ENCODE measurements at regions not wholly inside any gene's neighbourhood (a gene's known extent, or its start where the extent isn't known, plus 50 kb on each side); places are given as distances from the start of the nearest gene placed in this dataset.
A peak's percentile ranks its signal among the peaks of the same experiment; 100 is the strongest.

GRCh38 chr9:105023788-105024187, 95.8 kb upstream of the ABCA1 start:
- DNase-seq = no peak
- TF ChIP-seq, protein P1, sequence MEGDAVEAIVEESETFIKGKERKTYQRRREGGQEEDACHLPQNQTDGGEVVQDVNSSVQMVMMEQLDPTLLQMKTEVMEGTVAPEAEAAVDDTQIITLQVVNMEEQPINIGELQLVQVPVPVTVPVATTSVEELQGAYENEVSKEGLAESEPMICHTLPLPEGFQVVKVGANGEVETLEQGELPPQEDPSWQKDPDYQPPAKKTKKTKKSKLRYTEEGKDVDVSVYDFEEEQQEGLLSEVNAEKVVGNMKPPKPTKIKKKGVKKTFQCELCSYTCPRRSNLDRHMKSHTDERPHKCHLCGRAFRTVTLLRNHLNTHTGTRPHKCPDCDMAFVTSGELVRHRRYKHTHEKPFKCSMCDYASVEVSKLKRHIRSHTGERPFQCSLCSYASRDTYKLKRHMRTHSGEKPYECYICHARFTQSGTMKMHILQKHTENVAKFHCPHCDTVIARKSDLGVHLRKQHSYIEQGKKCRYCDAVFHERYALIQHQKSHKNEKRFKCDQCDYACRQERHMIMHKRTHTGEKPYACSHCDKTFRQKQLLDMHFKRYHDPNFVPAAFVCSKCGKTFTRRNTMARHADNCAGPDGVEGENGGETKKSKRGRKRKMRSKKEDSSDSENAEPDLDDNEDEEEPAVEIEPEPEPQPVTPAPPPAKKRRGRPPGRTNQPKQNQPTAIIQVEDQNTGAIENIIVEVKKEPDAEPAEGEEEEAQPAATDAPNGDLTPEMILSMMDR (IDR thresholded peaks at IDR 0.05) = no peak
- no peak for TF ChIP-seq POLR2A (IDR thresholded peaks at IDR 0.05)
- intact Hi-C loops (cut with DNase I) = no loop called here
- no peaks in the 10 kb centered on the region for H3K9me3 ChIP-seq
- no peaks in the 10 kb centered on the region for H3K36me3 ChIP-seq
- no peaks in the 10 kb centered on the region for H3K27me3 ChIP-seq
- WGBS, 2 donors = 81 to 94% methylated on average over 1 of the region's 1 CpG
- H3K4me3 ChIP-seq = no peak overlapping the region
- no peaks in the 10 kb centered on the region for H3K4me1 ChIP-seq
- H3K27ac ChIP-seq = no peak overlapping the region

DNA sequence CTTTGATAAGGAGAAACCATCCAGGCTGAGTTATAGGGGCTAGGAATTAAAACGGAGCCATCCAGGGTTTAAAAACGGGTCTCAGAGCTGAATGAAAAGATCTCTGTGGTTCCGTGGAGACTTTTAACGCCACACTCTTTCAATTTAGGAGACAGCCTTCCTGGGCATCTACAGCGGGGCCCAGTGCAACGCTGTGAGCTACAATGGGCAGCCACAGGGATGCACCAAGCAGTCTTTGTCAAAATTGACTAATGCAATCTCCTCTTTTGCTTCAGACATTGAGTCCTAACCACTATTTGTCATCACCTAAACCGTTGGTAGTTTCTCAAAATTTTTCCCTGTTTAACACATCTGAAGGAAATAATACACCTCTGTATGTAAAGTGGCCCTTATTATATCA, 96.6 kb upstream of the ABCA1 start:
- 67 to 79% methylated on average over 7 of the region's 7 CpGs for WGBS, 2 donors
- no peak for DNase-seq
- Histone ChIP-seq H3K27me3 (no peaks in the 10 kb centered on the region), H3K4me3 (no peak overlapping the region), H3K4me1 (peaks cover 0 to under 1% (median 0%) of the 10 kb centered on the region in 3 donors), H3K36me3 (no peaks in the 10 kb centered on the region), H3K9me3 (no peaks in the 10 kb centered on the region), H3K27ac (no peak overlapping the region)
- TF ChIP-seq, protein P1 (IDR thresholded peaks at IDR 0.05) = no peak
- TF ChIP-seq POLR2A (IDR thresholded peaks at IDR 0.05) = no peak
- intact Hi-C loops (cut with DNase I) = no loop called here

DNA sequence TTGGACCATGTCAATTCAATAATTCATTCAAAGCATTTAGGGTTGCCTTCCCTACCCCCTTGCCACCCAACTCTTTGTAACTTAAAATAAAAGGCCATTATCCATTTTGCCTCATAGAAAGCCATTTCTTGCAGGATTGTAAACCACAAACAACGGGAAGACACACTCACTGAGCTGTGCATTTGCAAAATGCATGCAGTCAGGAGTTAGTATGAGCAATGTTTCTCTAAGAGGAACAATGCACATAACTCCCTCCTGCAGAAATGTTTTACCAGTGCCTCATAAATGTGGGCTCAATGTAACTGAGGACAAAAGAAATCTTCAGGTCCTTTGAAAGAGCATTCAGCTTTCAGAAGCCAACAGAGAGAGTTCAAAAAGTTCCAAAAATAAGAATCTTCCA, 98.5 kb upstream of the ABCA1 start:
- Histone ChIP-seq H3K27ac (no peak overlapping the region), H3K36me3 (no peaks in the 10 kb centered on the region)

DNA sequence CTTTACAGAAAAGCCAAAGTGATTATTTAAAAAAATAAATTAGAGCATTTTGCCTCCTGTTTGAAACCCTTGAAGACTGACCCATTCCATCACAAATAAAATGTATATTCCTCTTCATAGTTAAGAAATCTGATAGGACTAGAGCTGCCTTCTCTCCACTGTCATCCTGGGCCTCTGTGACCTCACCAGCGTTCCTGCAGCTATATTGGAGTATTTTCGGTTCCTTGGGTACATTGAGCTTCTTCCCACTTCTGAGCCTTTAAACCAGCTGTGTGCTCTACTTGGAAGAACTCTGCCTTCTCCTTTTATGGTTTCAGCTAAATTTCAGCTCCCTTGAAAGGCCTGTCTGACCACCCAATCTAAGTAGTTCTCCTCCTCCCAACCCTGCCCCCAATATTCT, 99.1 kb upstream of the ABCA1 start:
- Histone ChIP-seq H3K4me1 (peaks cover 0 to 8% (median 0%) of the 10 kb centered on the region in 3 donors), H3K27me3 (no peaks in the 10 kb centered on the region), H3K27ac (no peak overlapping the region), H3K4me3 (no peak overlapping the region), H3K9me3 (no peaks in the 10 kb centered on the region), H3K36me3 (no peaks in the 10 kb centered on the region)
- TF ChIP-seq, protein P1 (IDR thresholded peaks at IDR 0.05) = no peak
- TF ChIP-seq POLR2A (IDR thresholded peaks at IDR 0.05) = no peak
- no peak for DNase-seq
- 67 to 80% methylated on average over 2 of the region's 2 CpGs for WGBS, 2 donors
- intact Hi-C loops (cut with DNase I) = no loop called here

More for the DNA sequence above, 98.5 kb upstream of the ABCA1 start:
- intact Hi-C loops (cut with DNase I) = no loop called here
- DNase-seq = no peak
- Histone ChIP-seq H3K4me1 (peaks cover 0 to 8% (median 0%) of the 10 kb centered on the region in 3 donors), H3K4me3 (no peak overlapping the region), H3K9me3 (no peaks in the 10 kb centered on the region), H3K27me3 (no peaks in the 10 kb centered on the region)
- 33 to 59% methylated on average over 1 of the region's 1 CpG for WGBS, 2 donors
- no peak for TF ChIP-seq POLR2A (IDR thresholded peaks at IDR 0.05)
- TF ChIP-seq, protein P1 (IDR thresholded peaks at IDR 0.05) = no peak

GRCh38 chr9:105030285-105030684, 102.3 kb upstream of the ABCA1 start:
- Histone ChIP-seq H3K36me3 (no peaks in the 10 kb centered on the region), H3K27me3 (no peaks in the 10 kb centered on the region), H3K27ac (peak overlapping the region in 1 of 4 donors; percentile 36), H3K4me1 (peaks cover 0 to 8% (median 0%) of the 10 kb centered on the region in 3 donors), H3K4me3 (no peak overlapping the region), H3K9me3 (no peaks in the 10 kb centered on the region)
- WGBS, 2 donors = 43 to 63% methylated on average over 3 of the region's 3 CpGs
- DNase-seq = no peak
- TF ChIP-seq, protein P1 (IDR thresholded peaks at IDR 0.05) = no peak
- no peak for TF ChIP-seq POLR2A (IDR thresholded peaks at IDR 0.05)
- intact Hi-C loops (cut with DNase I) = no loop called here
